Liver (tissue), 8 donors: ENCODE measurements at regions not wholly inside any gene's neighbourhood (a gene's known extent, or its start where the extent isn't known, plus 50 kb on each side); places are given as distances from the start of the nearest gene placed in this dataset.

Experiments
- DNase-seq: peaks from one replicate; pipeline ENCODE4 v3.0.0-alpha.2; 2017; ENCODE audit warnings: low spot score
- H3K27ac ChIP-seq, 2 donors: one replicate each; pipeline ENCODE4 v1.7.0; 2013; ENCODE audit warnings: inconsistent platforms in 2 of 2, low read length in 2 of 2, control low read depth in 1 of 2, low read depth in 1 of 2, mild to moderate bottlenecking in 1 of 2
- H3K27me3 ChIP-seq, 4 donors: one replicate each; pipeline versions ENCODE4 v1.6.1 to v1.7.0; 2013; ENCODE audit warnings: low read length in 3 of 4, inconsistent platforms in 1 of 4, mild to moderate bottlenecking in 1 of 4, moderate library complexity in 1 of 4; ENCODE audit not compliant: control insufficient read depth in 4 of 4, insufficient read depth in 4 of 4
- H3K36me3 ChIP-seq, 4 donors: one replicate each; pipeline versions ENCODE4 v1.6.1 to v1.7.0; 2013; ENCODE audit warnings: low read length in 3 of 4, mild to moderate bottlenecking in 3 of 4, low read depth in 1 of 4, moderate library complexity in 1 of 4; ENCODE audit not compliant: control insufficient read depth in 4 of 4, insufficient read depth in 3 of 4
- H3K4me1 ChIP-seq, 4 donors: one replicate each; pipeline versions ENCODE4 v1.6.1 to v1.7.0; 2013; ENCODE audit warnings: low read length in 3 of 4, mild to moderate bottlenecking in 3 of 4, moderate library complexity in 1 of 4; ENCODE audit not compliant: control insufficient read depth in 4 of 4, insufficient read depth in 4 of 4
- H3K4me3 ChIP-seq, 3 donors: one replicate each; pipeline versions ENCODE4 v1.6.1 to v1.7.0; 2013; ENCODE audit warnings: low read length in 3 of 3, control low read depth in 1 of 3, low read depth in 1 of 3, mild to moderate bottlenecking in 1 of 3
- H3K9ac ChIP-seq, 2 donors: one replicate each; pipeline ENCODE4 v1.7.0; 2013; ENCODE audit warnings: low read length in 2 of 2, mild to moderate bottlenecking in 2 of 2, moderate library complexity in 2 of 2, control low read depth in 1 of 2, low read depth in 1 of 2
- H3K9me3 ChIP-seq, 4 donors: one replicate each; pipeline versions ENCODE4 v1.6.1 to v1.7.0; 2013; ENCODE audit warnings: low read length in 3 of 4; ENCODE audit not compliant: control insufficient read depth in 4 of 4
- ATF3 ChIP-seq: IDR thresholded peaks from 2 replicates; pipeline ENCODE4 v1.6.1; 2016; ENCODE audit warnings: antibody characterized with exemption
- CTCF ChIP-seq: fragments of 150-350 bp; IDR thresholded peaks from 2 replicates; pipeline ENCODE4 v1.5.1; 2017; ENCODE audit warnings: improper control_type of control experiment, low read depth, low read length; ENCODE audit not compliant: missing input control
- EGR1 ChIP-seq, 2 donors: IDR thresholded peaks; 2 replicates each; pipeline ENCODE4 v1.6.1; 2016 to 2018; ENCODE audit warnings: antibody characterized with exemption in 2 of 2, low read depth in 2 of 2
- FOXA1 ChIP-seq: IDR thresholded peaks from 2 replicates; pipeline ENCODE4 v1.6.1; 2016; ENCODE audit warnings: antibody characterized with exemption
- GABPA ChIP-seq, 2 donors: IDR thresholded peaks in 1 of 2; conservative IDR thresholded peaks in 1 of 2; 2 replicates each; pipeline ENCODE4 v1.6.1; 2016; ENCODE audit warnings: antibody characterized with exemption in 2 of 2, mild to moderate bottlenecking in 1 of 2, moderate library complexity in 1 of 2
- HNF4A ChIP-seq, 2 donors: conservative IDR thresholded peaks; 2 replicates each; pipeline ENCODE4 v1.6.1; 2016; ENCODE audit warnings: antibody characterized with exemption in 2 of 2, mild to moderate bottlenecking in 2 of 2
- HNF4G ChIP-seq: IDR thresholded peaks from 2 replicates; pipeline ENCODE4 v1.6.1; 2016; ENCODE audit warnings: antibody characterized with exemption
- JUND ChIP-seq, 2 donors: IDR thresholded peaks; 2 replicates each; pipeline ENCODE4 v1.6.1; 2016; ENCODE audit warnings: antibody characterized with exemption in 2 of 2
- MAX ChIP-seq: IDR thresholded peaks from 2 replicates; pipeline ENCODE4 v1.6.1; 2016; ENCODE audit warnings: antibody characterized with exemption
- NR2F2 ChIP-seq: IDR thresholded peaks from 2 replicates; pipeline ENCODE4 v1.6.1; 2016; ENCODE audit warnings: antibody characterized with exemption
- RAD21 ChIP-seq, 2 donors: IDR thresholded peaks; 2 replicates each; pipeline ENCODE4 v1.6.1; 2016; ENCODE audit warnings: antibody characterized with exemption in 2 of 2, mild to moderate bottlenecking in 2 of 2
- REST ChIP-seq: IDR thresholded peaks from 2 replicates; pipeline ENCODE4 v1.6.1; 2016; ENCODE audit warnings: antibody characterized with exemption, mild to moderate bottlenecking
- RXRA ChIP-seq, 2 donors: IDR thresholded peaks; 2 replicates each; pipeline ENCODE4 v1.6.1; 2017 to 2018; ENCODE audit warnings: antibody characterized with exemption in 2 of 2, mild to moderate bottlenecking in 1 of 2
- SP1 ChIP-seq: IDR thresholded peaks from 2 replicates; pipeline ENCODE4 v1.6.1; 2018; ENCODE audit warnings: antibody characterized with exemption, mild to moderate bottlenecking
- TAF1 ChIP-seq: conservative IDR thresholded peaks from 2 replicates; pipeline ENCODE4 v1.6.1; 2016; ENCODE audit warnings: antibody characterized with exemption, mild to moderate bottlenecking
- YY1 ChIP-seq: IDR thresholded peaks from 2 replicates; pipeline ENCODE4 v1.6.1; 2016; ENCODE audit warnings: antibody characterized with exemption, mild to moderate bottlenecking
- ZBTB33 ChIP-seq: IDR thresholded peaks from 2 replicates; pipeline ENCODE4 v1.6.1; 2016; ENCODE audit warnings: antibody characterized with exemption
- WGBS: extraction: QIAGEN DNeasy Blood & Tissue Kit; methylation state at CpG from one replicate; pipeline ENCODE4 v1.1.7; 2013; 5-methylcytosine and 5-hydroxymethylcytosine counted together
- donor health status: healthy.
- donor health status: healthy.
- donor health status: healthy.
- donor health status: healthy.
- donor health status: healthy.

- TF ChIP-seq ATF3, result no peak
- TF ChIP-seq HNF4G, result no peak
- TF ChIP-seq REST, result no peak
- TF ChIP-seq CTCF, result no peak
- no peak for TF ChIP-seq GABPA (IDR thresholded peaks at IDR 0.05 in 1 of 2, conservative IDR thresholded peaks at IDR 0.05 in 1 of 2)
- no peak for TF ChIP-seq FOXA1
- no peak for TF ChIP-seq RXRA (IDR thresholded peaks at IDR 0.05)
- TF ChIP-seq EGR1 (IDR thresholded peaks at IDR 0.05; ENCODE audit: low read depth in 2 of 2), result no peak
- no peak for TF ChIP-seq RAD21 (IDR thresholded peaks at IDR 0.05)
- no peak for TF ChIP-seq TAF1
- no peak for TF ChIP-seq HNF4A (conservative IDR thresholded peaks at IDR 0.05)
- no peak for TF ChIP-seq YY1
- TF ChIP-seq SP1, result no peak
- TF ChIP-seq NR2F2, result no peak
- TF ChIP-seq JUND (IDR thresholded peaks at IDR 0.05), result no peak
- TF ChIP-seq ZBTB33, result no peak
- TF ChIP-seq MAX, result no peak
Observed at GRCh38 chr12:68411371-68411770, 79.2 kb upstream of the MDM1 start.

GRCh38 chr12:68414988-68415387 is 82.8 kb upstream of the MDM1 start:
- Histone ChIP-seq H3K4me1 (peaks cover 0 to 5% (median 4%) of the 10 kb centered on the region in 4 donors), H3K9me3 (no peaks in the 10 kb centered on the region), H3K36me3 (no peaks in the 10 kb centered on the region), H3K27ac (no peak overlapping the region), H3K9ac (no peak overlapping the region), H3K27me3 (no peaks in the 10 kb centered on the region), H3K4me3 (no peak overlapping the region)
- no peak for TF ChIP-seq SP1
- TF ChIP-seq HNF4A (conservative IDR thresholded peaks at IDR 0.05), result no peak
- no peak for TF ChIP-seq EGR1 (IDR thresholded peaks at IDR 0.05; ENCODE audit: low read depth in 2 of 2)
- no peak for TF ChIP-seq MAX
- TF ChIP-seq CTCF, result no peak
- TF ChIP-seq TAF1, result no peak
- DNase-seq, result no peak
- 90% methylated on average over 2 of the region's 2 CpGs for WGBS

More at GRCh38 chr12:68411371-68411770, 79.2 kb upstream of the MDM1 start:
- no peaks in the 10 kb centered on the region for H3K27me3 ChIP-seq
- H3K4me1 ChIP-seq, result peaks cover 6 to 19% (median 17%) of the 10 kb centered on the region in 4 donors
- no peak overlapping the region for H3K27ac ChIP-seq
- no peak overlapping the region for H3K4me3 ChIP-seq
- no peak overlapping the region for H3K9ac ChIP-seq
- no peaks in the 10 kb centered on the region for H3K9me3 ChIP-seq
- no peak for DNase-seq
- 95% methylated on average over 9 of the region's 9 CpGs for WGBS
- no peaks in the 10 kb centered on the region for H3K36me3 ChIP-seq
